ENCODE measurements at regions not wholly inside any gene's neighbourhood (a gene's known extent, or its start where the extent isn't known, plus 50 kb on each side); places are given as distances from the start of the nearest gene placed in this dataset.

- no peak overlapping the region for H3K27ac ChIP-seq (ENCODE audit: low read depth in 1 of 2, low read length in 2 of 2)
- H3K4me1 ChIP-seq (ENCODE audit: control insufficient read depth in 1 of 2, insufficient read depth in 2 of 2, low read length in 2 of 2), result no peaks in the 10 kb centered on the region
- no peak overlapping the region for H3K9ac ChIP-seq (ENCODE audit: insufficient read depth, low read length, poor library complexity, severe bottlenecking)
- H3K9me3 Mint-ChIP-seq, result peaks cover 0 to 5% (median 0%) of the 10 kb centered on the region in 7 donors
- H3K27me3 Mint-ChIP-seq (ENCODE audit: low read depth in 3 of 3), result peaks cover 0 to 3% (median 1%) of the 10 kb centered on the region in 3 donors
- H3K4me3 Mint-ChIP-seq, result no peak overlapping the region
- TF ChIP-seq, protein P1, sequence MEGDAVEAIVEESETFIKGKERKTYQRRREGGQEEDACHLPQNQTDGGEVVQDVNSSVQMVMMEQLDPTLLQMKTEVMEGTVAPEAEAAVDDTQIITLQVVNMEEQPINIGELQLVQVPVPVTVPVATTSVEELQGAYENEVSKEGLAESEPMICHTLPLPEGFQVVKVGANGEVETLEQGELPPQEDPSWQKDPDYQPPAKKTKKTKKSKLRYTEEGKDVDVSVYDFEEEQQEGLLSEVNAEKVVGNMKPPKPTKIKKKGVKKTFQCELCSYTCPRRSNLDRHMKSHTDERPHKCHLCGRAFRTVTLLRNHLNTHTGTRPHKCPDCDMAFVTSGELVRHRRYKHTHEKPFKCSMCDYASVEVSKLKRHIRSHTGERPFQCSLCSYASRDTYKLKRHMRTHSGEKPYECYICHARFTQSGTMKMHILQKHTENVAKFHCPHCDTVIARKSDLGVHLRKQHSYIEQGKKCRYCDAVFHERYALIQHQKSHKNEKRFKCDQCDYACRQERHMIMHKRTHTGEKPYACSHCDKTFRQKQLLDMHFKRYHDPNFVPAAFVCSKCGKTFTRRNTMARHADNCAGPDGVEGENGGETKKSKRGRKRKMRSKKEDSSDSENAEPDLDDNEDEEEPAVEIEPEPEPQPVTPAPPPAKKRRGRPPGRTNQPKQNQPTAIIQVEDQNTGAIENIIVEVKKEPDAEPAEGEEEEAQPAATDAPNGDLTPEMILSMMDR (IDR thresholded peaks at IDR 0.05), result no peak
- H3K27me3 ChIP-seq (ENCODE audit: control insufficient read depth in 2 of 2, insufficient read depth in 2 of 2, low read length in 2 of 2), result no peaks in the 10 kb centered on the region
- no peaks in the 10 kb centered on the region for H3K36me3 Mint-ChIP-seq
- H3K79me2 ChIP-seq (ENCODE audit: insufficient read depth, low read length), result no peaks in the 10 kb centered on the region
- H3K27ac Mint-ChIP-seq, result no peak overlapping the region
- H3K4me1 Mint-ChIP-seq, result no peaks in the 10 kb centered on the region
- no peaks in the 10 kb centered on the region for H3K36me3 ChIP-seq (replicated peaks in 1 of 2; ENCODE audit: control insufficient read depth in 1 of 2, insufficient read depth in 2 of 2, low read length in 2 of 2)
- H2AFZ ChIP-seq (ENCODE audit: insufficient read depth, low read depth, low read length, poor library complexity, severe bottlenecking), result no peak overlapping the region
- no peaks in the 10 kb centered on the region for H3K9me3 ChIP-seq (replicated peaks in 1 of 2; ENCODE audit: control insufficient read depth in 1 of 2, insufficient read depth in 1 of 2, low read length in 2 of 2)
- intact Hi-C loops (cut with micrococcal nuclease), result no loop called here
- H3K4me3 ChIP-seq (replicated peaks in 1 of 3; ENCODE audit: low read depth in 2 of 3, low read length in 3 of 3), result no peak overlapping the region
- no peaks in the 10 kb centered on the region for H4K20me1 ChIP-seq (ENCODE audit: insufficient read depth, low read length)
- no peak overlapping the region for H3K4me2 ChIP-seq (replicated peaks; ENCODE audit: extremely low read depth, low read length, poor library complexity, severe bottlenecking)
- no peak for DNase-seq
- no CpG with 5 or more reads among the region's 4 CpGs for WGBS (ENCODE audit: insufficient coverage)
These were observed 79.9 kb upstream of the ATF7IP2 start for GRCh38 chr16:10305912-10306311.

GRCh38 chr16:10308305-10309193 is 77.3 kb upstream of the ATF7IP2 start:
- no peak overlapping the region for H3K4me3 ChIP-seq (replicated peaks in 1 of 3; ENCODE audit: low read depth in 2 of 3, low read length in 3 of 3)
- intact Hi-C loops (cut with micrococcal nuclease), result no loop called here
- H3K4me1 ChIP-seq (ENCODE audit: control insufficient read depth in 1 of 2, insufficient read depth in 2 of 2, low read length in 2 of 2), result no peaks in the 10 kb centered on the region
- Mint-ChIP-seq H3K4me3 (no peak overlapping the region), H3K27me3 (ENCODE audit: low read depth in 3 of 3) (peaks cover 0 to 3% (median 1%) of the 10 kb centered on the region in 3 donors), H3K9me3 (peaks cover 0 to 2% (median 0%) of the 10 kb centered on the region in 7 donors), H3K36me3 (no peaks in the 10 kb centered on the region), H3K4me1 (no peaks in the 10 kb centered on the region), H3K27ac (no peak overlapping the region)
- no peak overlapping the region for H2AFZ ChIP-seq (ENCODE audit: insufficient read depth, low read depth, low read length, poor library complexity, severe bottlenecking)
- H3K27me3 ChIP-seq (ENCODE audit: control insufficient read depth in 2 of 2, insufficient read depth in 2 of 2, low read length in 2 of 2), result no peaks in the 10 kb centered on the region
- no peaks in the 10 kb centered on the region for H3K79me2 ChIP-seq (ENCODE audit: insufficient read depth, low read length)
- H3K36me3 ChIP-seq (replicated peaks in 1 of 2; ENCODE audit: control insufficient read depth in 1 of 2, insufficient read depth in 2 of 2, low read length in 2 of 2), result no peaks in the 10 kb centered on the region
- no peak overlapping the region for H3K4me2 ChIP-seq (replicated peaks; ENCODE audit: extremely low read depth, low read length, poor library complexity, severe bottlenecking)
- WGBS (ENCODE audit: insufficient coverage), result 86% methylated on average over 8 of the region's 15 CpGs
- TF ChIP-seq, protein P1 (IDR thresholded peaks at IDR 0.05), result no peak
- H3K27ac ChIP-seq (ENCODE audit: low read depth in 1 of 2, low read length in 2 of 2), result no peak overlapping the region
- H4K20me1 ChIP-seq (ENCODE audit: insufficient read depth, low read length), result no peaks in the 10 kb centered on the region
- no peaks in the 10 kb centered on the region for H3K9me3 ChIP-seq (replicated peaks in 1 of 2; ENCODE audit: control insufficient read depth in 1 of 2, insufficient read depth in 1 of 2, low read length in 2 of 2)
- no peak for DNase-seq
- no peak overlapping the region for H3K9ac ChIP-seq (ENCODE audit: insufficient read depth, low read length, poor library complexity, severe bottlenecking)

Data from CD14-positive monocyte (primary cell).